ENCODE measurements at regions not wholly inside any gene's neighbourhood (a gene's known extent, or its start where the extent isn't known, plus 50 kb on each side); places are given as distances from the start of the nearest gene placed in this dataset.

- TF ChIP-seq CTCF (IDR thresholded peaks at IDR 0.05) (no peak), POLR2A (IDR thresholded peaks at IDR 0.05) (no peak)
These were observed 219.4 kb upstream of the GLRA1 start for GRCh38 chr5:152144030-152144429.

All from thyroid gland (tissue), 4 donors.